OCI-M2 (cell line): ENCODE measurements at regions not wholly inside any gene's neighbourhood (a gene's known extent, or its start where the extent isn't known, plus 50 kb on each side); places are given as distances from the start of the nearest gene placed in this dataset.
"Not testable (repeated sequence)": the region's sequence is repeated elsewhere in the genome, so short reads cannot be mapped to it uniquely, and the experiment has no call there.

Experiments
- DNase-seq: peaks from one replicate; lab custom pipeline; 2025; ENCODE audit not compliant: unreplicated experiment; lab: John Stamatoyannopoulos, UW

DNA sequence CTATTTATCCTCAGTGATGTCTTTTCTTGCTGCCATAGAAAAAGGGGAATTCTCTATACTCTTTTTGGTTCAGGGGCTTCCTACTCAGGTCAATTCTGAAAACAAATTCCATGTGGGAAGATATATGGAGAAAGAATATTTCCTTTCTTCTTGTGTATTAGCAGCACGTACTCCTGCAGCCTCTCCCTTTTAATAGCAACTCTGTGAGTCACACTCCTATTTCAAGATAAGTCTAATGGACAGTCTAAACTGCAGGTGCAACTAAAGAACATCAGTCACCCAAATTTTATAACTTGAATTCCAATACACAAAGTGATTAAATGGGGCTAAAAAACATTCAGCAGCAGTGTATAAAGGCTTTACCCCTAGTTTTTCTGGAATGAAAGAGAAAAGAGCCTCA, 942.2 kb downstream of the CNTNAP5 start:
- no peak for DNase-seq

DNA sequence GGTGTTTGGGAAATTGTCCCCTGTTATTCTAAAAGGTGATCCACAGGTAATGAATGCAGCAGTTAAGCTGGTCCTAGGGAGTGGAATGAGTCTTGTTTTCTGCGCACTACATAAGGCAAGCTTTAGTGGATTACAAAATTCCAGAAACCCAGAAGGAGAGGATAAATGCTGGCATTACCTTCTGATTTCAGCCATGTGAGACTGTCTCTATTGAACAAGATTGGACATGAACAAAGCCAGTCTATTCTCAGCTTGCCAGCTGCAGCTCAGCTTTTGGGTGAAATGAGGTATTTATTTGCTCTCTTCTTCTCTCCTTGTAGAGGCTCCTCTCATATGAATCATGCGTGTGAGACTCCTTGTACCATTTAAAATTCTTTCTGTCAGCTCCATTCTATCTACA, 944.9 kb downstream of the CNTNAP5 start:
- no peak for DNase-seq

GRCh38 chr2:124973396-124973795, 948.3 kb downstream of the CNTNAP5 start:
- DNase-seq, result no peak

- no peak for DNase-seq
Measured at GRCh38 chr2:124975224-124975623, 950.1 kb downstream of the CNTNAP5 start.

GRCh38 chr2:124975648-124976047, 950.6 kb downstream of the CNTNAP5 start:
- DNase-seq, result no peak

GRCh38 chr2:124978597-124978996, 953.5 kb downstream of the CNTNAP5 start:
- no peak for DNase-seq

GRCh38 chr2:124983595-124983994, 958.5 kb downstream of the CNTNAP5 start:
- DNase-seq, result no peak

- DNase-seq, result no peak
Measured at GRCh38 chr2:124985270-124985669, 960.2 kb downstream of the CNTNAP5 start.

DNA sequence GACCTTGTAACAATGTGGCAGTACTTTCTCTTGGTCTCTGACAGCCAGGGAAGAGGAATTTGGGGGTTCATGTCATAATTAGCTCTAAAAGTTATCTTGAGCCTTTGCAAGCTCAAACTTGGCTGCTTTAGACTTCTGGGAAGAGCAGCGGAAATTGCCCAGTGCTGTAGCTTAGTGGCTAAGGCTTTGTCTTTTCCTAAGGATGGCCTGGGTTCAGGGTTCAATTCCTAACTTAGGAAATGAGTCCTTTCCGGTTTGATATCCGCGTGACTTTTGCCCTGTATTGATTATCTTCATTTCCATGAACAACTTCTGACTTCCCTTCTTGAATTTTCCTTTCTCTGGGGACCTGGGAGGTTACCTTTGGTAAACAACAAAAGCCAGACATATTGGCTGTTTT, 961.0 kb downstream of the CNTNAP5 start:
- DNase-seq, result no peak

DNA sequence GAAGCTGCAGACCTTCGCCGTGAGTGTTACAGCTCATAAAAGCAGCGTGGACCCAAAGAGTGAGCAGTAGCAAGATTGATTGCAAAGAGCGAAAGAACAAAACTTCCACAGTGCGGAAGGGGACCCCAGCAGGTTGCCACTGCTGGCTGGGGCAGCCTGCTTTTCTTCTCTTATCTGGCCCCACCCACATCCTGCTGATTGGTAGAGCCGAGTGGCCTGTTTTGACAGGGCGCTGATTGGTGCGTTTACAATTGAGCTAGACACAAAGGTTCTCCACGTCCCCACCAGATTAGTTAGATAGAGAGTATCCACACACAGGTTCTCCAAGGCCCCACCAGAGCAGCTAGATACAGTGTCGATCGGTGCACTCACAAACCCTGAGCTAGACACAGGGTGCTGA, 961.8 kb downstream of the CNTNAP5 start:
- DNase-seq, result not testable (repeated sequence)

DNA sequence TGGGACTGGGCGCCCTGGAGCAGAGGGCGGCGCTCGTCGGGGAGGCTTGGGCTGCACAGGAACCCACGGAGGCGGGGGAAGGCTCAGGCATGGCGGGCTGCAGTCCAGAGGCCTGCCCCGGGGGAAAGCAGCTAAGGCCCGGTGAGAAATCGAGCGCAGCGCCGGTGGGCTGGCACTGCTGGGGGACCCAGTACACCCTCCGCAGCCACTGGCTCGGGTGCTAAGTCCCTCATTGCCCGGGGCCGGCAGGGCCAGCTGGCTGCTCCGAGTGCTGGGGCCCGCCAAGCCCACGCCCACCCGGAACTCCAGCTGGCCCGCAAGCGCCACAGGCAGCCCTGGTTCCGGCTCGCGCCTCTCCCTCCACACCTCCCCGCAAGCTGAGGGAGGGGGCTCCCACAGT, 962.3 kb downstream of the CNTNAP5 start:
- DNase-seq, result not testable (repeated sequence)

DNA sequence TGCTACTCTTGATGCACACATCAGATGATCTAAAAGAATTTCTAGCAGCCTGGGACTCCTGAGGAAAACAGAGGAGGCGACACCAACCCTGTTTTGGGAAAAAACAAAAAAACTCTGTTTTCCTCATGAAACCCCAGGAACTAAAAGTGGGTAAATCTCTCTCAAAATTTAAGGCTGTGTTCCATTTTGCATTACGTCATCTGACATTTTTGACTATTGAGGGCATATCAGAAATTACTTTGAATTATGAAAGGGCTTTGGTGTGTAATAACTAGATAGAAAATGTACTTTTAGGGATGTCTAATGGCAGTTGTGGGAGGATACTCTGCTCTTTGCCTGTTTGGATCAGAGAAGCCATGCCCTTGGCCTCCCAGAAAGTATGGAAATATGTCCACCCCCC, 963.0 kb downstream of the CNTNAP5 start:
- DNase-seq, result no peak

DNA sequence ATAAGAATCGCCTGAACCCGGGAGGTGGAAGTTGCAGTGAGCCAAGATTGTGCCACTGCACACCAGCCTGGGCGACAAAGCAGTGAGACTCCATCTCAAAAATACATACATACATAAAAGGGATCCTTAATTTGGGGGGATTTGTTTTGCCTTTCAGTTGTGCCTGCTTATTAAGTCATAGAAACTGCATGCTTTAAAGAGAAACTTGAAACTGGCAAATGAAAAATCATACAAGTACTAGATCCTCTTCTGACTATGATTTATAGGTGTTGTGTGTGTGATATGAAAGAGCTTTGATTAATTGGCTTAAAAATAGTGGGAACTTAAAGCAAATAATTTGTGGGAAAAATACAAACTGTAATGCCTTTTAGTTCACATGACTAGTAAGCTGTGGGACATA, 963.7 kb downstream of the CNTNAP5 start:
- no peak for DNase-seq

DNA sequence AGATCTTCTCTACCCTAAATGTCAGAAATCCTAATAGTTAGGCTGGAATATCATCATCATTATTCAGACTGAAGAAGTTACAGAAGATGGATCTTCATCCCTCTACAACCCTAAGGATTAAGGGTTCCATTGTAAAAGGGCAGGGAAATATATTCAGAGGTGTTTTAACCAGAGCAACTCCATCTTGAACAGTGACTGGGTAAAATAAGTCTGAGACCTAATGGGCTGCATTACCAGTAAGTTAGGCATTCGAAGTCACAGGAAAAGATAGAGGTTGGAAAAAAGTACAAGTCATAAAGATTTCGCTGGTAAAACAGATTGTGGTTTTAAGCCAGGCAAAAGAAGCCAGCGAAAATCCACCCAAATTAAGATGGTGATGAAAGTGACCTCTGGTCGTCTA, 968.7 kb downstream of the CNTNAP5 start:
- DNase-seq, result no peak

DNA sequence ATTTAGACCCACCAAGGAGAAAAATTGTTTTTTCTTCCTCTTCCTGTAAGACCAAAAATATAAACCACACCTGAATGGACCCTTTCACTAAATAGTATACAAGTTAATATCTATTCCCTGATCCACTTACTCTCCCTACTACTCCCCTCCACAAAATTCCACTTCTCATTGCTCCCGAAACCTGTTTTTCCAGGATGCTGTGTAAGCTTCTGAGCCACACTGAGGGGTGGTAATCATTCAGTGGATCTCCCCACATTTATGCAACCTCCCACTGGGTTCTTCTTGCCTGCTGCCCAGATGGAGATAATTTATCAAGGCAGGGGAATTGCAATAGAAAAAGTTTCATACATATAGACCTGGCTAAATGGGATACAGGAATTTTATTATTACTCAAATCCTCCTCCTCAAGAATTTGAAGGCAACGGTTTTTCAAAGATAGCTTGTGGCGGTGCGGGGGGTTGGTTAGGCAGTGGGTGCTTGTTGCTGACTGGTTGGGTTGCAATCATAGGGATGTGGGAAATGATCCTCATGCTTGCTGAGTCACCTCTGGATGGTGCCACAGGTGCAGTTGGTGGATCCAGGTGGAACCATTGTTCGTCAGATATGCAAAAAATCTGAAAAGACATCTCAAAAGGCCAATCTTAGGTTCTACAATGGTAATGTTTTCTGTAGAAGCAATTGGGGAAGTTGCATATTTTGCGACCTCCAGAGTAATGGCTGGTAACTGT, 970.3 kb downstream of the CNTNAP5 start:
- DNase-seq, result no peak

- DNase-seq, result no peak
Measured at GRCh38 chr2:124996406-124996805, 971.3 kb downstream of the CNTNAP5 start.

DNA sequence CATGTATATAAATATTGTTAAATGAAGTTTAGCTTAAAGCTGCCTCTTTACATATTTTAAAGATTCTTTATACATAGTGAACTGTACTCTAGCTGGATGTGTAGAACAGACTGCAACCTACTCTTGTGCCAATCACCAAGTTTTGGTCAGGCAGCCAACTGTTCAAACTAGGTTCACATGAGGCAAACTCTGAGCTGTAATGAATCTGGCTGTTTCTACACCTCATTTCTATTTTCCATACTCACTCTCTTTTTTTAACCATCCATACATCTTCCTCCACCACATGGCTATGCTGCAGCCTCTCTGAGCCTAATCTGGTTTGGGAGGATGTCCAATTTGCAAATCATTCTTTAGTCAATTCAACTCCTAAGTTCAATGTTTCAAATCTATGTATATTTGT, 974.8 kb downstream of the CNTNAP5 start:
- no peak for DNase-seq

GRCh38 chr2:125004106-125004800, 979.2 kb downstream of the CNTNAP5 start:
- no peak for DNase-seq

DNA sequence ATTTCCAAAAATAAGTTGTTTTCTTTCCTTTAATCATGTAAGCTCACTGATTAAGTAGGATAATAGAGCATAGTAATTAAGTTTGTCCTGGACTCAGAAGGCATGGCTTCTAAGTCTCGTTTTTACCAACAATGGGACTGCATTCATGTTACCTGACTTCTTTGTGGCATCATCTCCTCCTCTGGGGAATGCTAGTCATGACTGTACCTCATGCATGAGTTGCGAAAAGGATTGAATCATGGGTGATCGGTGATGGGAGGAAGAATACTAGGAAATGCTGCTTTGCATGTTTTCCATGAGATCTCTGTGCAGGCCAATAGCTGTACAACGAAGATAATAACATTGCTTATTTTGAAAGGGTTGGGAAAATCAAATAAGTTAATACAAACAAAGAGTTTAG, 981.6 kb downstream of the CNTNAP5 start:
- DNase-seq, result no peak

GRCh38 chr2:125028721-125029120, 1003.6 kb downstream of the CNTNAP5 start:
- DNase-seq, result not testable (repeated sequence)

GRCh38 chr2:125033871-125034270, 1008.8 kb downstream of the CNTNAP5 start:
- DNase-seq, result no peak

DNA sequence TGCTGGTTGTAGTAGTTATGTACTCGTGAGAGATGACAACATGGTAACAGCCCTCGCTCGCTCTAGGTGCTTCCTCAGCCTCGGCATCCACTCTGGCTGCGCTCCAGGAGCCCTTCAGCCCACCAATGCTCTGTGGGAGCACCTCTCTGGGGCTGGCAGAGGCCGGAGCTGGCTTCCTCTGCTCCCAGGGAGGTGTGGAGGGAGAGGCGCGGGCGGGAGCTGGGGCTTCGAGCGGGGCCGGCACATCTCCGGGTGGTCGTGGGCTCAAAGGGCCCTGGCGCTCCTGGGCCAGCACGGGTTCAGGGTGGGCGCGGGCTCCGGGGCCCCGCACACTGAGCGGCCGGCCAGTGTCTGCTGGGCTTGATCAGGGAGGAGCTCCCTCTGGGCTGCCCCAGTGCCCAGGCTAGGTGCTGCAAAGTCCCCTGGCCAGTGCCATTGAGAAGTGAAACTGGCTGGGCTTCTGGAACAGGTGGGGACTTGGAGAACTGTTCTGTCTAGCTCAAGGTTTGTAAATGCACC, 1012.1 kb downstream of the CNTNAP5 start:
- no peak for DNase-seq
